ENCODE measurements at regions not wholly inside any gene's neighbourhood (a gene's known extent, or its start where the extent isn't known, plus 50 kb on each side); places are given as distances from the start of the nearest gene placed in this dataset.

DNA sequence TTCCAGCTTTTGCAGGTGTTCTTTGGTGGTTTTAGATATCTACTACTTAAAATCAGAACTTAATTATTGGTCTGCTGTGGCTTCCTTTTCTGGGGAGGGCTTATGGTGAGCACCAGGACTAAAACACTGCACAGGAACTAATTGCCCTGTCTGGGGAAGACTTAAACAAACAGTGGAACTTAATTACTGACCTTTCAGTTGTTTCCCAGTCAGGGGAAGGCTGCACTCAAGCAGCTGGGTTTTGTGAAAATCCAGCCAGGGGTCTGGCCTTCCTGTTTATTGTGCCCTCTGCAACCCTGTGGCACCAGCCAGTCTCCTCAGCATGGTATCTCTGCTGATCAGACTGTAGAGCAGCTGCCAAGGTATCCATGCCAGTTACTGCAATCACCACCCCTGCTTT, 398.2 kb downstream of the ADCYAP1 start:
- Histone ChIP-seq H3K27me3 (ENCODE audit: insufficient read depth, low read length) (no peaks in the 10 kb centered on the region), H2AFZ (ENCODE audit: low read depth, low read length, poor library complexity, severe bottlenecking) (no peak overlapping the region), H3K4me3 (replicated peaks in 1 of 2; ENCODE audit: low read depth in 1 of 2, low read length in 2 of 2) (no peak overlapping the region), H3K27ac (ENCODE audit: low read depth, low read length) (no peak overlapping the region), H3K36me3 (ENCODE audit: control insufficient read depth in 1 of 2, insufficient read depth in 2 of 2, low read length in 2 of 2) (no peaks in the 10 kb centered on the region), H3K9ac (ENCODE audit: low read length) (no peak overlapping the region), H3K79me2 (ENCODE audit: insufficient read depth, low read length) (no peaks in the 10 kb centered on the region), H3K4me2 (ENCODE audit: low read length) (no peak overlapping the region), H3K9me2 (ENCODE audit: insufficient read depth) (no peaks in the 10 kb centered on the region), H4K20me1 (ENCODE audit: insufficient read depth) (no peaks in the 10 kb centered on the region), H3K9me3 (ENCODE audit: control insufficient read depth in 1 of 2, insufficient read depth in 1 of 2, low read depth in 1 of 2, low read length in 2 of 2) (no peaks in the 10 kb centered on the region), H3K4me1 (ENCODE audit: control insufficient read depth in 1 of 2, insufficient read depth in 2 of 2, low read length in 2 of 2) (no peaks in the 10 kb centered on the region)
- ATAC-seq = no peak
- intact Hi-C loops (cut with micrococcal nuclease) = no loop called here
- ChIA-PET POLR2A (no interaction called here), CTCF (no interaction called here), RAD21 (ENCODE audit: low non-redundant PET in 1 of 2, low total read pairs in 2 of 2, uncharacterized antibody in 2 of 2, unreplicated experiment in 2 of 2) (no interaction called here)
- DNase-seq (ENCODE audit: low read depth, low spot score) = no peak
- BruUV-seq (replicated peaks) = no TSS peak
- TF ChIP-seq ZFX (IDR thresholded peaks at IDR 0.05) (no peak), POLR2AphosphoS5 (IDR thresholded peaks at IDR 0.05; ENCODE audit: low read depth, low read length) (no peak), POLR2A (IDR thresholded peaks at IDR 0.05; ENCODE audit: borderline replicate concordance, extremely low read depth, insufficient read depth, insufficient read length) (no peak), FOSL1 (IDR thresholded peaks at IDR 0.05; ENCODE audit: low read depth) (no peak), SRF (IDR thresholded peaks at IDR 0.05; ENCODE audit: low read depth) (no peak), EGR1 (IDR thresholded peaks at IDR 0.05; ENCODE audit: low read depth) (no peak), ZNF274 (IDR thresholded peaks at IDR 0.05; ENCODE audit: low read depth, low read length) (no peak), EZH2 (IDR thresholded peaks at IDR 0.05) (no peak), CBX3 (IDR thresholded peaks at IDR 0.05; ENCODE audit: low read depth) (no peak), CEBPB (IDR thresholded peaks at IDR 0.05; ENCODE audit: low read depth) (no peak), TCF7L2 (IDR thresholded peaks at IDR 0.05; ENCODE audit: borderline replicate concordance, extremely low read depth, insufficient read depth, insufficient read length) (no peak), SIN3A (IDR thresholded peaks at IDR 0.05; ENCODE audit: low read depth) (no peak)
- TF ChIP-seq, protein P1, sequence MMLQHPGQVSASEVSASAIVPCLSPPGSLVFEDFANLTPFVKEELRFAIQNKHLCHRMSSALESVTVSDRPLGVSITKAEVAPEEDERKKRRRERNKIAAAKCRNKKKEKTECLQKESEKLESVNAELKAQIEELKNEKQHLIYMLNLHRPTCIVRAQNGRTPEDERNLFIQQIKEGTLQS (IDR thresholded peaks at IDR 0.05) = no peak
- TF ChIP-seq, protein P2, sequence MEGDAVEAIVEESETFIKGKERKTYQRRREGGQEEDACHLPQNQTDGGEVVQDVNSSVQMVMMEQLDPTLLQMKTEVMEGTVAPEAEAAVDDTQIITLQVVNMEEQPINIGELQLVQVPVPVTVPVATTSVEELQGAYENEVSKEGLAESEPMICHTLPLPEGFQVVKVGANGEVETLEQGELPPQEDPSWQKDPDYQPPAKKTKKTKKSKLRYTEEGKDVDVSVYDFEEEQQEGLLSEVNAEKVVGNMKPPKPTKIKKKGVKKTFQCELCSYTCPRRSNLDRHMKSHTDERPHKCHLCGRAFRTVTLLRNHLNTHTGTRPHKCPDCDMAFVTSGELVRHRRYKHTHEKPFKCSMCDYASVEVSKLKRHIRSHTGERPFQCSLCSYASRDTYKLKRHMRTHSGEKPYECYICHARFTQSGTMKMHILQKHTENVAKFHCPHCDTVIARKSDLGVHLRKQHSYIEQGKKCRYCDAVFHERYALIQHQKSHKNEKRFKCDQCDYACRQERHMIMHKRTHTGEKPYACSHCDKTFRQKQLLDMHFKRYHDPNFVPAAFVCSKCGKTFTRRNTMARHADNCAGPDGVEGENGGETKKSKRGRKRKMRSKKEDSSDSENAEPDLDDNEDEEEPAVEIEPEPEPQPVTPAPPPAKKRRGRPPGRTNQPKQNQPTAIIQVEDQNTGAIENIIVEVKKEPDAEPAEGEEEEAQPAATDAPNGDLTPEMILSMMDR (IDR thresholded peaks at IDR 0.05 in 2 of 3, conservative IDR thresholded peaks at IDR 0.05 in 1 of 3; ENCODE audit: borderline replicate concordance in 1 of 3, insufficient read depth in 1 of 3, low read depth in 2 of 3, low read length in 2 of 3) = no peak
- TF ChIP-seq, protein P3, sequence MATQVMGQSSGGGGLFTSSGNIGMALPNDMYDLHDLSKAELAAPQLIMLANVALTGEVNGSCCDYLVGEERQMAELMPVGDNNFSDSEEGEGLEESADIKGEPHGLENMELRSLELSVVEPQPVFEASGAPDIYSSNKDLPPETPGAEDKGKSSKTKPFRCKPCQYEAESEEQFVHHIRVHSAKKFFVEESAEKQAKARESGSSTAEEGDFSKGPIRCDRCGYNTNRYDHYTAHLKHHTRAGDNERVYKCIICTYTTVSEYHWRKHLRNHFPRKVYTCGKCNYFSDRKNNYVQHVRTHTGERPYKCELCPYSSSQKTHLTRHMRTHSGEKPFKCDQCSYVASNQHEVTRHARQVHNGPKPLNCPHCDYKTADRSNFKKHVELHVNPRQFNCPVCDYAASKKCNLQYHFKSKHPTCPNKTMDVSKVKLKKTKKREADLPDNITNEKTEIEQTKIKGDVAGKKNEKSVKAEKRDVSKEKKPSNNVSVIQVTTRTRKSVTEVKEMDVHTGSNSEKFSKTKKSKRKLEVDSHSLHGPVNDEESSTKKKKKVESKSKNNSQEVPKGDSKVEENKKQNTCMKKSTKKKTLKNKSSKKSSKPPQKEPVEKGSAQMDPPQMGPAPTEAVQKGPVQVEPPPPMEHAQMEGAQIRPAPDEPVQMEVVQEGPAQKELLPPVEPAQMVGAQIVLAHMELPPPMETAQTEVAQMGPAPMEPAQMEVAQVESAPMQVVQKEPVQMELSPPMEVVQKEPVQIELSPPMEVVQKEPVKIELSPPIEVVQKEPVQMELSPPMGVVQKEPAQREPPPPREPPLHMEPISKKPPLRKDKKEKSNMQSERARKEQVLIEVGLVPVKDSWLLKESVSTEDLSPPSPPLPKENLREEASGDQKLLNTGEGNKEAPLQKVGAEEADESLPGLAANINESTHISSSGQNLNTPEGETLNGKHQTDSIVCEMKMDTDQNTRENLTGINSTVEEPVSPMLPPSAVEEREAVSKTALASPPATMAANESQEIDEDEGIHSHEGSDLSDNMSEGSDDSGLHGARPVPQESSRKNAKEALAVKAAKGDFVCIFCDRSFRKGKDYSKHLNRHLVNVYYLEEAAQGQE (IDR thresholded peaks at IDR 0.05; ENCODE audit: low read depth) = no peak
